GM12891 (cell line): ENCODE measurements at regions not wholly inside any gene's neighbourhood (a gene's known extent, or its start where the extent isn't known, plus 50 kb on each side); places are given as distances from the start of the nearest gene placed in this dataset.

Experiments
- POLR2A ChIP-seq: IDR thresholded peaks from 2 replicates; pipeline ENCODE4 v1.6.1; 2011; ENCODE audit warnings: low read depth, low read length, control low read depth
- POLR2AphosphoS5 ChIP-seq: IDR thresholded peaks from 2 replicates; pipeline ENCODE4 v1.6.1; 2011; ENCODE audit warnings: low read depth, low read length, control low read depth
- POU2F2 ChIP-seq: IDR thresholded peaks from 2 replicates; pipeline ENCODE4 v1.6.1; 2011; ENCODE audit warnings: low read depth, mild to moderate bottlenecking, control low read depth, low read length, moderate library complexity
- SPI1 ChIP-seq: IDR thresholded peaks from 2 replicates; pipeline ENCODE4 v1.6.1; 2011; ENCODE audit warnings: low read depth, low read length, control low read depth
- TAF1 ChIP-seq: IDR thresholded peaks from 2 replicates; pipeline ENCODE4 v1.6.1; 2011; ENCODE audit warnings: low read depth, low read length, control low read depth

DNA sequence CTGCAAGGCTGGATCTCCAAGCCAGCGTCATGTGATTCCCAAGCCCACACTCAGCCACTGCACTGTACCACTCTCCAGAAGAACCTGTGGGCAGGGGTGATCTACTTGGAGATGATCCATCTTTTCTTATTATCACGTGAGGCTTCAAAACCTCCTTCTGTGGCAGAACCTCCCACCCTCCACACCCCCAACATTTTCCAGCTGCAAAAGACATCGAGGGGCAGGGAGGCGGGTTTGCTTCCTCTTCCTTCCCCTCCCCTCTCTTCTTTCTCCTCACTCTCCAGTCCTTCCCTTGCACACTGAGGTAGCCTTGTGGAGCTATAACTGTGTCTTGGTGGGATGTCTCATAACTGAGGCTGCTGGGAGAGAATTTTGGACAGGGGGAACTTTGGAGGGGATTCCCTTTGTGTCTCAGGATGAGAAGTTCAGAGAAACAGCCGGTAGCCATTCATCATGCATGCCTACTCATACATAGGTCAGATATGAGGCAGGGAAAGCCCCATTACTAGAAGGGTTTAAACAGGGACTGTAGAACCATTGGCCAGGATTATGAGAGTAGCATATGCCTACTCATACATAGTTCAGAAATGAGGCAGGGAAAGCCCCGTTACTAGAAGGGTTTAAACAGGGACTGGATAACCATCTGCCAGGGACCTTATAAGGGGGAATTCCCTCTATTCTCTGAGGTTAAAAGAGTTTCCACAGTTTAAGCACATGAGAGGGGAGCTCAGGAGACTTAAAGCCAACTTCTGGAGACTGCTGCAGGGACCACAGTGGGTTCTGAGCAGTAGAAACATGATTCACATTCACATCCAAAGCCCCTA, 420.7 kb upstream of the CADM1 start:
- TF ChIP-seq SPI1 (no peak), POLR2A (no peak), POLR2AphosphoS5 (no peak), TAF1 (peak; percentile 64), POU2F2 (no peak; the same call in none of the 2 replicates)
